ENCODE measurements at regions not wholly inside any gene's neighbourhood (a gene's known extent, or its start where the extent isn't known, plus 50 kb on each side); places are given as distances from the start of the nearest gene placed in this dataset.
"Not testable (repeated sequence)": the region's sequence is repeated elsewhere in the genome, so short reads cannot be mapped to it uniquely, and the experiment has no call there.

DNA sequence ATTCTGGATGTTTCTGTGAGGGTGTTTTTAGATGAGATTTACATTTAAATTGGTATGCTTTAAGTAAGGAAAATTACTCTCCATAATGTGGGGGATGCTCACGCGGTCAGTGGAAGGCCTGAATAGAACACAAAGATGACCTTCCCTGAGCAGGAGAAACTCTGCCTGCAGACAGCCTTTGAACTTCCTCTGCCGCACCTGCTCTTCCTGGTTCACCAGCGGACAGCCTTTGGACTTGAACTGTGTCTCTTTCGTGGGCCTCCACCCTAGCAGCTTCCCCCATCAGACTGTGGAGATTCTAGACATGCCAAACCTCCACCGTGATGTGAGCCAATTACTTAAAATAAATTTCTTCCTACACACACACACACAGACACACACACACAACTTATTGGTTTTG is 210.7 kb downstream of the EFCAB11 start:
- DNase-seq, result no peak

DNA sequence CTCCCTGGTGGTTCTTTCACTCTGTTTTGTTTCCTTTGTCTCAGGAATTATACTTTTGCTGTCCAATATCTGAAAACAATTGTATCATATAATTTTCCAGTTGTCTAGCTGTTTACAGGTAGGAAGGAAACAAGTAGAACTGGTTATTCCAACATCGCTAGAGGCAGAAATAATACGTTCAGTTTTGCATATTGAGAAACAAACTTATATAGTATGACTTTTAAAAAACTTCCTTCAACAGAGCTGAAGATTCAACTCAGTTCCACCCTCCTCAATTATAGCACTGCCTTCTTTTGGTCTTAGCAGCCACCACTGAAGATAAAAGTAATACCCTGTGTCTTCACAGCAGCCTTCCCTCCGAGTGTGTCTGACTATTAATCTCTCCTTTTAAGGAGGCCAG is 214.3 kb downstream of the EFCAB11 start:
- DNase-seq, result no peak

DNA sequence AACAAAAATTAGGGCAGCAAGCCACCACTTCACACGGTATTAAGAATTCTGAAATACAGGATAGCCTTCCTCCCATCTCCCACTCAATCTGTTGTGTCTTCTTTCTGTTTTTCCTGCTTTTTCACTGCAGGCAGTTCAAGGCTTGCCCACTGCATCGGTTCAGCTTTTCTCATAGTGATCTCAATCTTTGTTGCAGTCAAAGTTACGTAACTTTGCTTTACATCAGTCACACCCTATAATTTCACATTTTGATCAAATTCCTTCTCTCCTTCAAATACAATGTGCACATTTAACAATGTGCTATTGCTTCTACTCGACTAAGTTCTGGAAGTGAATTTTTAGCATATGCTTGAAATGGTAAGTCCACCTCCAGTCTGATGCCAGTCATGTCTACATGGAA is 217.6 kb downstream of the EFCAB11 start:
- DNase-seq, result no peak

DNA sequence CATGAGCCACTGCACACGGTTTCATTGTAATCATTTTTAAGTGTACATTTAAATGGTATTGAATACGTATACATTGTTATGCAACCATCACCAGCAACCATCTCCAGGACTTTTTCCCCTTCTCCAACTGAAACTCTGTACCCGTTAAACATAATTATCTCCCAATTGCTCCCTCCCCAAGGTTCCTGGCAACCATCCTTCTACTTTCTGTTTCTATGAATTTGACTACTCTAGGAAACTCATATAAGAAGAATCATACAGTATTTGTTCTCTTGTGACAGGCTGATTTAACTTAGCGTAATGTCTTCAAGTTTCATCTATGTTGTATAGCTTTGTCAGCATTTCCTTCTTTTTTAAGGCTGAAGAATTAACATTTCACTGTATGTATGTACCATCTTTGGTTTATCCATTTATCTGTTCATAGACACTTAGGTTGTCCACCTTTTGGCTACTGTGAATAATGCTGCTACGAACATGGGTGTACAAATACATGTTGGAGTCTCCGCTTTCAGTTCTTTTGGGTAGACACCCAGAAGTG is 223.1 kb downstream of the EFCAB11 start:
- DNase-seq, result no peak

DNA sequence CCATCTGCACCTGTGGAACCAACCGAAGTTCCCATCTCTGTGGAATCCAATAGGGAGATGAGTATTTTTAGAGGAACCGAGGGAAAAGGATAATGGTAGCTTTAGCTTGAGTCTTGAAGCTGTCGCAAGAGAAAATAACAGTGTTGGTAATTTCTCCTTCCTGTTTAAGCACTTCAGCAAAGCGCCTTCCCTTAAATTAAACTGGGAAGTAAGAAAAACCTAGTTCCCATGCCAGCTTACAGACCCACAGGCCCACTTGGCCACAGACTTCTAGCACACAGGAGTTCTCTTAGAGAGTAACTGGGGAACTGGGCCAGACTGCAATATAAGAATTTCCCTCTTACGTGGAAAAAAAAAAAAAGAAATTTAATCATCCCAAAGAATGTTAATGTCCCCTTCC is 223.8 kb downstream of the EFCAB11 start:
- no peak for DNase-seq

DNA sequence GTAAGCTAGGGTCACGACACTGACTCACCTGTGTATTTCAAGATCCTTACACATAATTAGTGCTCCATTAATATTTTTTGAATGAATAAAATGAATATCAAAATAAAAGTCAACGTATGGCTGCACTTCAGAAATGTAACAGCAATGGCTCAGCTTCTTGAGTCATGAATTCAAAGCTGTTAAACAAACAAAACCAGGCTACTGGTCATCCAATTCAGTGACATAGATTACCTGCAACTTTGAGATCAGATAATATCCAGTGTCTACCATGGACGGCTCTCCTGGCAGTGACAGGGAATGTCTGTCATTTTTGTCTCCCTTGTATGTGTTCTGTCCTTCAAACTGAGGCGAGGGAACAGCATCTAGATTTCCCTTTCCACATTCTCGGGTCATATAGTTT is 225.6 kb downstream of the EFCAB11 start:
- DNase-seq, result no peak

DNA sequence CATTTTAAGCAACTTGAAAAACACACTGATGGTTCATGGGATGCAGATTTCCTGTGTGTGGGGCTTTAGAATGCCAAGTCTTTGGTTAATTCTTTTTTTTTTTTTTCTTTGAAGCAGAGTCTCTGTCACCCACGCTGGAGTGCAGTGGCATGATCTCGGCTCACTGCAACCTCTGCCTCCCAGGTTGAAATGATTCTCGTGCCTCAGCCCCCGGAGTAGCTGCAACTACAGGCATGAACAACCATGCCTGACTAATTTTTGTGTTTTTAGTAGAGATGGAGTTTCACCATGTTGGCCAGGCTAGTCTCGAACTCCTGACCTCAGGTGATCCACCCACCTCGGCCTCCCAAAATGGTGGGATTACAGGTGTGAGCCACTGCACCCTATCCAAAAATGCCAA is 228.3 kb downstream of the EFCAB11 start:
- not testable (repeated sequence) for DNase-seq

DNA sequence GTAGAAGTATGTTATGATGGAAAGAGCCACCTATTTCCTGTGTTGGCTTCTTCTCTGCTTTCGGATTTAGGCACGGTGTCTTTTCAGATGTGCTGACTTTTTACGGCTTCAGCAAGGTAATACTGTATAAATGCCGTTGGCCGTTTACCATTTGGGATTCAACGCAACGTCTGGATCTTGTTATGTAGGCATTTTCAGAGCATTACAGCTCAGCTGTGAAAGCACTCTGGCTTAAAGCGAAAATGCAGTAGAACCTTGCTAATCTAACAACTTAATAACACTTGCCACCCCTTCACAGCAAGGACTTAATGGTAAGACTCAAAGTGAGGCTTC is 229.9 kb downstream of the EFCAB11 start:
- no peak for DNase-seq

DNA sequence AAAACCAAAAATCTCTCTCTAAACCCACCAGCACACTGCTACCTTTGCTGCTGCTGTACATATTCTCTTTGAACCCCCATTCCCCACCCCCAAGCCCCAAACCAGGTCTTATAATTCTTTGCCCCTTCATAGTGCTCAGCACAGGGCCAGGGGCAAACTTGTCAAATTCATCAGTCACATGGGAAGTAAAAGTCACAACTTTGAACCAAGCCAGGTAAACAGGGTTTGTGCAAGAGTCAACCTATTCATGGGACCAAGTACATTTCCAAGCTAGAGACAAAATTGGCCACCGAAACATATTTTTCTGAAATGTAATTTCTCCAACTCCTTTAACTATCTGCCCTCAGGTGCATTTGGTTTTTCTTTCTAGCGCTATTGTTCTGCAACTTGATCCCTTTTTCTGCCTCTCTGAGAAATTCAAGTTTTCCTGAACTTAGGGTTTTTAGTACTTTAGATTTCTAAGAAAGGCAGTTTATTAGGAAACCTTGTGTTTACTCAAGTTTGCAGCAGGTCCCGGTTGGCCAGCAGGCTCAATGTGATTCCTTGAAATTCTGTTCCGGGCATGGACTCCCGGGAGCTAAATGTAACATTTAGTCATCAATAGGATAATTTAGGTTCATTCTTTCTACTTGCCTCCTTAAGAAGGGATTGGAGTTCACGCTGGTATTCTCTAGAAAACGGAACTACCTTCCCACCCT is 230.5 kb downstream of the EFCAB11 start:
- DNase-seq, result no peak

DNA sequence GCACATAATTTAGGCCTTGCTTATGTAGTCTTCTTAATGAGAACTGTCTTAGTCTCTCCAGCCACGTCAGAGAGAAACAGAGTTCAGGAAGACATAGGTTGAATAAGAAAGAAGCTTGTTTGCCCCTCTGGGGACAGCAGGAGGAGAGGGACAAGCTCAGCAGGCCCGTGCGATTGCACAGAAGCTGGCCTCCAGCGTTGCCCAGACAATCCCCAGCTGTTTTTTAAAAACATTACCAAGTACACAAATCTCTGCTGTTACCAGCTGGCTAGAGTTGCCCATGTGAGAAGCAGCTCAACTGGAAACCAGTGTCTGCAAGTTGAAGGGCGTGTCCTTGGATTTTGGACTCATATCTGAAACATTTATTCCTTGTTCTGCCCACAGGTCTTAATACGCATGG is 232.6 kb downstream of the EFCAB11 start:
- no peak for DNase-seq

DNA sequence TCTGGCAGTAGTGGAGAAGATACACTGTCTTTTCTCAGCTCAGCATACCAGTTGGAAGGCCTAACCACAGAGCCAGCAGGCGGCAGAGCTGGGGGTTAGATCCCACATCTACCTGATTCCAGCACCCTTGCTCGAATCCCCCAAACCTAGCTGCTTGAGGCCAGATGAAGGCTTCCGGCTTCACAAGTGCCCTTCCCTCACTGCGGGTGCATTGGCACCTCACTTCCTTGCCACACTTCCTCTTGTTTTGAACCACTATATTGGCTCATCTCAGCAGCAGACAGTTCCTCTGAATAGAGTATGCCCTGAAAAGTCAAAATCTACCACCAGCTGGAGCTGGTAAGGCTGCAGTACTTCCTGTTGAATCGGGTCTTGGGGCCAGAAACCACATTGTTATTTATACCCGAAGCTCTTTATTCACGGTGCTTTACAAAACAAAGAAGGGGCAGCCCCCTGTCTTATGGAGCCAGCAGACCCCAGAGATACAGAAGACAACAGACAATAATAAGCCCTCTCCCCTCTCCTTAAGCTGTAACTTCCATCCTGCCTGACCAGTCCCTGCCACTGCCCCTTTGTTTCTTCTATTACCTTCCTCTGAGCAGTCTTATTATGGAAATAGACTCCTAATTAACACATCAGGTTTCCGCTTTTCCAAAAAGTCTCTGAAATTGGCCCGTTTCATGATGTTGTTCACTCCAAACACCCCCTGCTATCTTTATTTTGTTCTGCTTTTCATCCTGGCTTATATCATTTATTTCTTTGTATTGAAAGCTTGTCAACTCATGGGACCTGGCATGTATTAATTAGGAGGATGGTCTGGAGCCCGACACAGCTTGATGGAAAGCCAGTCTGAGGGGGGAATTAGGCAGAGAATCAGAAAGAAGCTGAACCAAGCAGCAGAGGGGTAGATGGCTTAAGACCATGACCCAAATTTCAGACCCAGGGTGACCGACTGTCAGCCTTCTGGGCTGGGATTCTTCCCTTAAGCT is 233.5 kb downstream of the EFCAB11 start:
- DNase-seq, result peak; percentile 53

DNA sequence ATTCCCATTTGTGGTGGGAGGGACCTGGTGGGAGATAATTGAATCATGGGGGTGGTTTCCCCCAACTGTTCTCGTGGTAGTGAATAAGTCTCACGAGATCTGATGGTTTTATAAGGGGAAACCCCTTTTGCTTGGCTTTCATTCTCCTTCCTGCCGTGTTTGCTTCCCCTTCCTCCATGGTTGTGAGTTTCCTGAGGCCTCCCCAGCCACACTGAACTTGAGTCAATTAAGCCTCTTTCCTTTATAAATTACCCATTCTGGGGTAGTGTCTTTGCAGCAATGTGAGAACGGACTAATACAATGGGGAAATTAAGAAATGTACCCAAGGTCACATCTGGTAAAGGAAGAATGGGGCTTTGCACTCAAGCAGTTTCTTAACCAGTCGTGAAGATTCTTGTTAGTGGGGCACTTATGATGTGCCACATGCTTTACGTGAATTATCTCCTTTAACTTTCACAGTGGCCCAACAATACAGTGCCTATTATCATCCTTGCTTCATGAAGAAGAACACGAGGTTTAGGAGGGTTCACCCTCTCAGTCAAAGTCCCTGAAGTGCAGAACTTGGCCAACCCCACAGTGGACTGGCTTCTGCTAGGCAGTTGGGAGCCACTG is 234.3 kb downstream of the EFCAB11 start:
- DNase-seq, result no peak

DNA sequence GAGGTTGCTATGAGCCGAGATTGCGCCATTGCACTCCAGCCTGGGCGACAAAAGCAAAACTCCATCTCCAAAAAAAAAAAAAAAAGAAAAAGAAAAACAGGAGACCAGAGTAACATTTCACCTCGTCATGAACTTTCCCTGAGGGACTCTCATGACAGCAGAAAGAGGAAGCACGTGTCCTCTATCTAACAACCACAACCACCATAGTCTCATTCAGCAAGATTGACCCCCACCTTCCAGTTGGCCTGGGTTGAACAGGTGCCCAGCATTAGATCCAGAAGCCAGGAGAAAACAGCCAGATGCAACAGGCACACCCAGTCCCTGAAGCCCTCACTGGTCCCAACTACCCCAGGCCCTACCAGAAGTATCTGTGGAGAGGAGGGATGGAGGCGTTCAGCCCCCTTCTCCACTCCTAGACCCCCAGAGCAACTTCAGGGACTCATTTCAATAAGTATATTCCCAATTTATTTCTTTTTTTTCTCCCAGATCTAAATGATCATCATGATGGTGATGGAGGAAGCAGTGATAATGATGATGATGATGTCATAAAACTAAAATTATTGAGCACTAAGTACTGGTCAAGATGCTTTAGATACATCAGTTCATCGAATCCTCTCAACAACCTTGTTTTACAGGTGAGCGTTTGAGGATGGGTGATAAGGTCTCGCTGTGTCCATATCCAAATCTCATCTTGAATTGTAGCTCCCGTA is 235.0 kb downstream of the EFCAB11 start:
- DNase-seq, result no peak

DNA sequence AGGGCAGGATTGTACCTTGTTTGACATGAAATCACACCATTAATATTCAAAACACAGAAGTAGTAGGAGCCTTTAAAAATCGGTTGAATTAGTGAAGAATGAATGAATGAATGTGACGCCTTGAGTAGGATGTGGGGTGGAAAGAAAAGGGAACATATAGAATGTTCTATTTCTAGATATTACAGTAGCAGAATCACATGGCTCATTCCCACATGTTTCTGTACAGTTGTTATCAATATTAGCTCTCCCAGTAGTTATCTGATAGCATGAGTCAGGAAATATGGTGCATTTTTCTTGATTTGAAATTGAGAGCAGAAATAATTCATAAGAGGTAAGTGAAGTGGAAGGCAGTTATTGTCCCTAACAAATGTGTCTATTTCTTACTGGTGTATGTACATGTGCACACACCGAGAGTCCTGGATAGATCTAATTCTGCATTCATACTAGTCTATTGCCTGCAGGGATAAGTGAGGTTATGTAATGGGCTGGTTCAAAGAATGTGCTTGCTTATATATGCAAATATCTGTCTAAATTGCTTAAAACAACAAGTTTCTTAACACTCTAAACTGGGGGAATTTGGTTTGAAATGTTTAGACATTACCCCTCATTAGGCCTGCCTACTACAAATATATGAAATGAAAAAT is 245.4 kb downstream of the EFCAB11 start:
- no peak for DNase-seq

DNA sequence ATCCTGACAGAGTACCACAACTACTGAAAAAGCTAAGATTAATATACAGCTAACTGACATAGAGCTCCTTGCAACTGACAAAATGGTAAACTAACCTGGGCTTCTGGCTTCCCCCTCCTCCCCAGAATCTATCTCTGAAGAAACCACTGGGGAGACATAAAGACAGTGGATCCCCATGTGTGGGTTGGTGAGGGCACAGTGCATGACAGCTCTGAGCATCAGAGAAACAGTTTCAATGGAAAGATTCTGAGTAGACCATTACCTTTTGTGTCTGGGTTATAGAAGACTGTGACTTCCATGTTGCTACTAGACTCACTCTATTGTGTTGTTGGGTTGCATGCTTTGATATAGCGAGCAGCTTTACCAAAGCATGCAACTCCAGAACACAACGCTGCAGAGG is 247.4 kb downstream of the EFCAB11 start:
- no peak for DNase-seq

DNA sequence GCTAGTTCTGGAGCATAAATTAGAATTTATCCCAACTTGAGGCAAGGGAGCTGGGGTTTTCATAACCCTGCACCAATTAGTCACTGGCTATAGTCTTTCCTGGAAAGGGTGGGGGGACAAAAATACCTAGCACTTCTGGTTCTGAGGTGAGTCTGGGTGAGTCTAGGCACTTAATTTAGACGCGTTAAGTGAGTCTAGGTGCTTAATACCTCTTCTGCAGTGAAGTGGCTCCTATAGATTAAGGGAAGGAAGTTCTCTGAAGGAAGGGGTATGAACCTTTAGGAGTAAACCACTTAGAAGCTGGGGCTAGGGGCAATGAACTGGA is 251.7 kb downstream of the EFCAB11 start:
- DNase-seq, result no peak

DNA sequence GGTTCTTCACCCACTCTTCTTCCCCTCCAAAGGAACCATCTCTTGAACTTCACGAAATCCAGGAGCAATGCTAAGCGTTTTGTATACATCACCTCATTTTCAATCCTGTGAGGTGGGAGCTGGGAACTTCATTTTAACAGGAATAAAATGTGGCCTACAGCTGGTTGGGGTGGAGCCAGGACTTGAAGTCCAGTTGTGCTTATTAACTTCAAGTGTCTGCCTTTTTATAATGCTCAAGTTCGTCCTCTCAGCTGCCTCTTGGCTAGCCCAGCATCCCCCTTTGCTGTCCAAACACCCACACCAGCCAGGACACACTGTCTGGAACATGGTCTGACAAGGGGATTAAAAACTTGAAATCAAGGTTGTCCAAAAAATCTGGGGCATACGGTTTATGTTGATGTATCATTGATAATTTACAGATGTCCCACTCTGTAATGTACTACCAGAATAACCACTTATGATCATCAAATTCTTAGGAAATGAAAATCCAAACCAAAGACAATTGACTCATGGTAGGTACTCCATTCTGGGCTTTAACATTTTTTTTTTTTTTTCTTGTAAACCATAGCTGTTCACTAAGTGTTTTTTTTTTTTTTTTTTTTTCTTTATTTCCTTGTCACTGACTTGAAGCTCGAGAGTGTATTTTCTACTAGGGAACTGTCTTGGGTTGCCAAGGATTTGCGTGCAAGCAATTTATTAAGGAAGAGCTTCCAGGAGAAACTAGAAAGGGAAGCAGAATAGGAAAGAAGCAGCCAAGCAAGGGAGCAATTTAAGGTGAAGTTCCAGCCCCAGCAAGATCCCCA is 252.3 kb downstream of the EFCAB11 start:
- DNase-seq, result no peak

DNA sequence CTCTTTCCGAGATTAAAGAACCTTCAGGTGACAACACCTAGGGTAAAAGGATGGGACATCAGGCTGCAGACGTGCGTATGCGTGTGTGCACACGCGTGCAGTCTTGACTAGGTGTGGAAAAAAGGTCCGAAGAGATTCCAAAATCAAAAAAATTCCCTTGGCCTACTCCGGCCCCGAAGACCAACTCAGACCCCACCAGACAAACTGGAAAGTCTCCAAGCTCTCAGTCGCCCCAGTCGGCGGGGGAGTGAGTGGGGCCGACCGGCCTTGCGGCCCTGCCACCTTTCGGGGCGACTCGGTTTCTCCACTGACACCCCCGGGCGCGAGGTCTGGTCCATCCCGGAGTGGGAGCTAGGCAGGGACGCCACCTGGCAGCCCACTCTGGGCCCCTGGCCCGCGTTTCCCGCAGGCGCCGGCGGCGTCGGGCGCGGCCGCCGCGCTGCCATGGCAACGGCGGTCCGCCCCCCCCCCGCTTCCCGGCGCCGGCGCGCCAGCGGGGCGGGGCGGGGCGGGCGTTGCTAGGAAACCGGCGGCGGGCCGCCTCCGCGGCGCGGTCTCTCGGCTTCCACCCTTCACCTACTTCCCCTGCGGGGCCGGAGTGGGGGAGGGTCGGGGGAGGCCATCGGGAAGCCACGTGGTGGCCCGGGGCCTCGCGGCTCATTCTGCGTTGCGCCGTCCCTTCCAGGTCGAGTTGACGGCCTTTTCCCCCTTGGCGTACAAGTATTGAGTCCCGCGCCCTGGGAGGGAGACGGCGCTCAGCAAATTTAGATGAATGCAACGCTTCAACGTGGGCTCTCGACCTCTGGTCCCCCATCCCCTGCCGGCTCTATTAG is 253.1 kb downstream of the EFCAB11 start:
- peak; percentile 69 for DNase-seq

DNA sequence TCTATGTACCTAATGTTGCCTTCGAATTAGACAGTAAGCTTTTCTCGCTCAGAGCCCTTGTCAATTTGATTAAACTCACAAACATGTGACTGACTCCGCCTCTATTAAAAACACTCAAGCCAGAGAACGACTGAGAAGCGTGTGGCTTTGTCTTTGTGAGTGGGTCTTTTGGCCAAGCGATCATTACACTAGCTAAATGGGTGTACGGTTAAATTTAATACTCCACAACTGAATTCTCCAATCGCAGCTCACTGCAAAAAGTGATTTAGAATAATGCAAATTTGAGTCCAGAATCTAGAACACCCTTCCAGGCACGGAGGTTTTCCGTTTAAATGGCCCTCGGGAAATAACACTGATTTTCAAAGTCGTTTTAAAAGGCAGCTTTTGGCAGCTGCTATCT is 253.7 kb downstream of the EFCAB11 start:
- DNase-seq, result no peak

DNA sequence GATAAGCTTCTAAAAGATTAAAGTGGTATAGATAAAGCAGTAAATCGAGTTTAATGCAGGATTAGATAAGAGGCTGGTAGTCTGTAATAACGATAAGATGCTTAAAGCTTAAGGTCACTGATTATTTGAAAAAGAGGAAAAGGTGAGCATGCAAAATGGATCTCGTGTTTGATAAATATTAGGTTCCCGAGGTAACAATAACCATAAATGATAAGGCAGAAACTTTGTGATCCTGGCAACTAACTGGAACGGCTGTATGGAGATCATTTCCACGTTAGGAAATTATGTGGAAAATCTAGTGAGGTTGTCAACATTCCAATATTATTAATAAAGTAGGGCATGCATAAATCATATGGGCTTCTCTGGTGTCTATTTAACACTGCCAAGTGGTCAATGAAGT is 255.5 kb downstream of the EFCAB11 start:
- no peak for DNase-seq

Data from effector CD8-positive, alpha-beta T cell (primary cell).